Esophagus muscularis mucosa (tissue), 3 donors: ENCODE measurements at regions not wholly inside any gene's neighbourhood (a gene's known extent, or its start where the extent isn't known, plus 50 kb on each side); places are given as distances from the start of the nearest gene placed in this dataset.

ENCODE experiments used
- CTCF ChIP-seq, 3 experiments: fragments of 200-600 bp in 2 of 3; fragments of 450-650 bp in 1 of 3; sonication (generic) in 2 of 3; IDR thresholded peaks; one replicate each; pipeline ENCODE4 v1.5.1; 2017 to 2019; ENCODE audit warnings: antibody characterized with exemption in 3 of 3, mild to moderate bottlenecking in 2 of 3, moderate library complexity in 1 of 3
- POLR2A ChIP-seq: fragments of 450-650 bp; IDR thresholded peaks from one replicate; pipeline ENCODE4 v1.6.1; 2017; ENCODE audit warnings: antibody characterized with exemption, moderate library complexity, mild to moderate bottlenecking, low read depth
- POLR2AphosphoS5 ChIP-seq, 2 donors: sonication (generic); formaldehyde crosslinking; IDR thresholded peaks; one replicate each; pipeline ENCODE4 v1.6.1; 2017; ENCODE audit warnings: antibody characterized with exemption in 2 of 2

- TF ChIP-seq POLR2A (no peak), POLR2AphosphoS5 (IDR thresholded peaks at IDR 0.05) (no peak), CTCF (IDR thresholded peaks at IDR 0.05) (no peak)
Measured at GRCh38 chr3:144549166-144549565, 577.5 kb downstream of the DIPK2A start.
